Right lobe of liver (tissue), 4 donors: ENCODE measurements at regions not wholly inside any gene's neighbourhood (a gene's known extent, or its start where the extent isn't known, plus 50 kb on each side); places are given as distances from the start of the nearest gene placed in this dataset.

ENCODE experiments used
- POLR2A ChIP-seq: fragments of 450-650 bp; IDR thresholded peaks from one replicate; pipeline ENCODE4 v1.6.1; 2017; ENCODE audit warnings: antibody characterized with exemption, mild to moderate bottlenecking
- TF ChIP-seq, protein P1 (sequence below), 4 donors: fragments of 200-600 bp in 3 of 4; fragments of 450-650 bp in 1 of 4; IDR thresholded peaks; one replicate each; pipeline versions ENCODE4 v1.5.1 to v1.8.0; 2016 to 2022; ENCODE audit warnings: antibody characterized with exemption in 4 of 4, mild to moderate bottlenecking in 2 of 4
- donor health status: DM: no; HTN: no; CAD: no.
- donor health status: DM: no; HTN: no; CAD: no.
- donor health status: DM: no; HTN: yes; CAD: no.

DNA sequence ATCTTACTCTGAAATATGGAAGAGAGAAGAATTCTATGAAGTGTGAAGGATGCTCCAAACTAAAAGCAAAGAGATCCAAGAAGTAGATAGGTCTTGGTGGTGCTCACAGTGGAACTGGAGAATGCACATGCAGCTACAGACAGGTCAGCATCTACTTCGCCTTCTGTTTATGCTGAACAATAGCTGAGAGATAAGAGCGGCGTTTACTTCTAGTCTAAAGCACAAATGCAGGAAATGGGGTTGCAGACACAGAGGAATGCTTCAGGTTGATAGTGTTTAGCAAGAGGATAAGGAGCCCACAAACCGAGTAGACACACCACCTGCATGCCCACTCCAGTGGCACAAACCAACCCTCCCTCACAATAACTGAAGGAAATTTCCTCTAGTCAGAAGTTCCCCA lies 180.0 kb upstream of the RGMB start:
- no peak for TF ChIP-seq POLR2A
- TF ChIP-seq, protein P1, sequence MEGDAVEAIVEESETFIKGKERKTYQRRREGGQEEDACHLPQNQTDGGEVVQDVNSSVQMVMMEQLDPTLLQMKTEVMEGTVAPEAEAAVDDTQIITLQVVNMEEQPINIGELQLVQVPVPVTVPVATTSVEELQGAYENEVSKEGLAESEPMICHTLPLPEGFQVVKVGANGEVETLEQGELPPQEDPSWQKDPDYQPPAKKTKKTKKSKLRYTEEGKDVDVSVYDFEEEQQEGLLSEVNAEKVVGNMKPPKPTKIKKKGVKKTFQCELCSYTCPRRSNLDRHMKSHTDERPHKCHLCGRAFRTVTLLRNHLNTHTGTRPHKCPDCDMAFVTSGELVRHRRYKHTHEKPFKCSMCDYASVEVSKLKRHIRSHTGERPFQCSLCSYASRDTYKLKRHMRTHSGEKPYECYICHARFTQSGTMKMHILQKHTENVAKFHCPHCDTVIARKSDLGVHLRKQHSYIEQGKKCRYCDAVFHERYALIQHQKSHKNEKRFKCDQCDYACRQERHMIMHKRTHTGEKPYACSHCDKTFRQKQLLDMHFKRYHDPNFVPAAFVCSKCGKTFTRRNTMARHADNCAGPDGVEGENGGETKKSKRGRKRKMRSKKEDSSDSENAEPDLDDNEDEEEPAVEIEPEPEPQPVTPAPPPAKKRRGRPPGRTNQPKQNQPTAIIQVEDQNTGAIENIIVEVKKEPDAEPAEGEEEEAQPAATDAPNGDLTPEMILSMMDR (IDR thresholded peaks at IDR 0.05): no peak
